GM18867 (cell line): ENCODE measurements at regions not wholly inside any gene's neighbourhood (a gene's known extent, or its start where the extent isn't known, plus 50 kb on each side); places are given as distances from the start of the nearest gene placed in this dataset.
"Not testable (repeated sequence)": the region's sequence is repeated elsewhere in the genome, so short reads cannot be mapped to it uniquely, and the experiment has no call there.

Experiments
- ATAC-seq: cut with Tn5 transposase; IDR thresholded peaks from one replicate; pipeline ENCODE4 v1.9.1; 2021; ENCODE audit warnings: mild to moderate bottlenecking, moderate library complexity; ENCODE audit not compliant: unreplicated experiment

- no peak for ATAC-seq
Measured at GRCh38 chr15:70242951-70243685, 145.4 kb upstream of the TLE3 start.

- no peak for ATAC-seq
Measured at GRCh38 chr15:70241561-70242320, 144.0 kb upstream of the TLE3 start.

GRCh38 chr15:70240820-70241430, 143.2 kb upstream of the TLE3 start:
- ATAC-seq: no peak

GRCh38 chr15:70240082-70240481, 142.4 kb upstream of the TLE3 start:
- ATAC-seq: peak; percentile 75

GRCh38 chr15:70238917-70239316, 141.2 kb upstream of the TLE3 start:
- ATAC-seq: no peak

- ATAC-seq: no peak
Measured at GRCh38 chr15:70237626-70238025, 139.9 kb upstream of the TLE3 start.

- ATAC-seq: no peak
Measured at GRCh38 chr15:70236341-70237086, 138.8 kb upstream of the TLE3 start.

GRCh38 chr15:70235347-70235746, 137.6 kb upstream of the TLE3 start:
- ATAC-seq: no peak

- ATAC-seq: no peak
Measured at GRCh38 chr15:70234256-70234905, 136.7 kb upstream of the TLE3 start.

GRCh38 chr15:70231484-70231883, 133.8 kb upstream of the TLE3 start:
- no peak for ATAC-seq

- not testable (repeated sequence) for ATAC-seq
Measured at GRCh38 chr15:70227918-70228317, 130.2 kb upstream of the TLE3 start.

GRCh38 chr15:70227147-70227546, 129.4 kb upstream of the TLE3 start:
- no peak for ATAC-seq

GRCh38 chr15:70226337-70226980, 128.7 kb upstream of the TLE3 start:
- ATAC-seq: no peak

GRCh38 chr15:70225416-70225815, 127.7 kb upstream of the TLE3 start:
- no peak for ATAC-seq

GRCh38 chr15:70222606-70223005, 124.9 kb upstream of the TLE3 start:
- no peak for ATAC-seq

GRCh38 chr15:70220490-70221096, 122.9 kb upstream of the TLE3 start:
- ATAC-seq: no peak

GRCh38 chr15:70219966-70220365, 122.2 kb upstream of the TLE3 start:
- ATAC-seq: no peak

GRCh38 chr15:70219256-70219895, 121.7 kb upstream of the TLE3 start:
- no peak for ATAC-seq
